HG02973 (cell line): ENCODE measurements at regions not wholly inside any gene's neighbourhood (a gene's known extent, or its start where the extent isn't known, plus 50 kb on each side); places are given as distances from the start of the nearest gene placed in this dataset.
A peak's percentile ranks its signal among the peaks of the same experiment; 100 is the strongest.

Experiments used
- ATAC-seq: cut with Tn5 transposase; IDR thresholded peaks from one replicate; pipeline ENCODE4 v1.9.1; 2021; ENCODE audit warnings: moderate library complexity; ENCODE audit not compliant: unreplicated experiment

DNA sequence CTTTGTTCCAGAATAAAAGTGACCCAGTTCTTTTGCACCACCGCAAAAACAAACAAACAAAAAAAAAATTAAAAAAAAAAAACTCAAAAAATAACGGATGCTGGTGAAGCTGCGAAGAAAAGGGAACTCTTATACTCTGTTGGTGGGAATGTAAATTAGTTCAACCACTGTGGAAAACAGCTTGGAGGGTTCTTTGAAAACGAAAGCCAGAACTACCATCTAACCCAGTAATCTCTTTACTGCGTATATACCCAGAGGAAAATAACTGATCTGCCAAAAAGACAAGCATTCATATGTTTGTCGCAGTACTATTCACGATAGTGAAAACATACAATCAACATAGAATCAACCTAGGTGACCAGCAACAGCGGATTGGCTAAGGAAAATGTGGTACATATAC lies 298.9 kb upstream of the CBLB start:
- no peak for ATAC-seq

DNA sequence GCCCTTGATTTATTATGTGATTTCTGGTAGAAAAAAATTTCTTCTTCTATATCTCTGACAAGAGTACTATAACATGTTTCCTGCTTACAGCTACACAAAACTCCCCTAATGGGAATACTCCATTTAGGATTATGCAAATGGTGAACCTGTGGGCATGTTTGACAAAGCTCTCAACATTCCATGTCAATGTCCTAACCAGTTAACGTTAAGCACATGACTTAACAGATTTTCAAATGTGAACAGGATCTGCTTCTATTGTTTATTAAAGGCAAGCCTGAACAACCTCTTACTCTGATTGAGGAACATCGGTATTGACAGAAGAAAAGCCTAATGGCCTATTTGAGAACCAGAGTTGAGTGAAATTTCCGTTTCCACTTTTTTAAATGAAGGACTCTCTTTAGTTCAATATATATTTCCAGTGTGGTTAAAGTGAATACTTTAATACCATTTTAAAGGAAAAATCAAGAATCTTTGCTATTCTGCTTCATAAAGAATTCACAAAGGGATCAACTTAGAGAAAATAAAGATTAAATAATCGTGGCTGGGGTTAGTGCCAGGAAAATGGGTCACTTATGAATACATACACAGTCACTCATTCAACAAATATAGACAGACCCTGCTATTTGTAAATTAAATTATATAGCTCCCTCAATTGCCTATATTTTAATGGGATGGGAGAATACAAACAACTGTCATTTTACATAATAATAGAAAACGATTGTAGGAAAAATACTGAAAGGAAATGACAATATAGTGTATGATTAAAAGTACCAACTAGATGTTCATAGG lies 300.3 kb upstream of the CBLB start:
- no peak for ATAC-seq

DNA sequence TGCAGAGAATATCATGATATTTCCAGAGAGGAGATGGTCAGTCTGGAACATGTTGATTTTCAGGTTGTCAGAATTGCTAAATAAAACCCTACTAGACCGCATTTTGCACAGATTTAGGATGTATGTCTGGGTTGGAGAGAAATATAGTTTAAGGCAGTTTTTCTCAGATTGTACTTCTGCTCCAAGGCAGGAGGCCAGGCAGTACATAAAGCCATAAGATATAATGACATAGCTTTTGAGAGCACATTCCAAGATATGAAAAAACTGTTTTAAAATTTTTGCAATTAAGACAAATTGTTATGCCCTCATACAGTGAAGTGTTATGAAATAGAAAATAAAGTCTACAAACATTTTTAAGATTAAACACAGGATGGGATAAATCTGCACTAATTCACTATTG lies 301.8 kb upstream of the CBLB start:
- no peak for ATAC-seq

DNA sequence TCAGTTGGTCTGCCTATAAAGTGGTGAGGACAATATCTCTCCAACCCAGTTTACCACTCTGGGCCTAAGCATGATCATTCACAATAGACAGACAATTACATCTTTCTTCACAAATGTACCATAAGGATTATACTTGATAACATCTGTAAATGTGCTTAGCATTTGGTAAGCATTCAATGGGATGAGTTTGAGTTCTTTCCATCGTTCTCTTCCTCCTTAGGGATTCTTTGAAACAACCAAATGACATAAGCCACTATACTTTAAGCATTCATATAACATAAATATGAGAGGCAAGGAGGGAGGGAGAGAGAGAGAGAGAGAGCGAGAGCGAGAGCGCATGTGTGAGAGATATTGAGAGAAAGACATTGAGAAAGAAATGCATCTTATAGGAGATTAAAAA lies 303.3 kb upstream of the CBLB start:
- ATAC-seq, result no peak

- ATAC-seq, result peak; percentile 56
These were observed 304.0 kb upstream of the CBLB start for GRCh38 chr3:106172780-106173179.

DNA sequence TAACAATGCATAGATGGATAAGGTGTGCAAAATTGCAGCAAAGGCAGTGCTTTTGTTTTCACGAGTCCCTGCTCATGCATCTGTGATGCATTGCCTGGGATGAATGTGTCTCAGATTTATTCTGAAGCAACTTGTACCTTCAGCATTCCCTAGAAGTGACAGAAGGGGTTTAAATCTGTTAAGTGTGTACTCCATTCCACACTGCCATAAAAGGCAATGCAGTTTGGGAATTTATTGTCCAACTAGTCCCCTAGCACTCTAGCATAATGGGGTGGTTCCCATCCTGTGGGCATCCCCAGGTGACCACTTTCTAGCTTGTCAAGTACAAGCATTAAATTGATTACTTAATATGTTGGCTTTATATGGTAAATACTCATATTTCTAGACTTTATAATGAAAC lies 306.5 kb upstream of the CBLB start:
- ATAC-seq, result no peak

DNA sequence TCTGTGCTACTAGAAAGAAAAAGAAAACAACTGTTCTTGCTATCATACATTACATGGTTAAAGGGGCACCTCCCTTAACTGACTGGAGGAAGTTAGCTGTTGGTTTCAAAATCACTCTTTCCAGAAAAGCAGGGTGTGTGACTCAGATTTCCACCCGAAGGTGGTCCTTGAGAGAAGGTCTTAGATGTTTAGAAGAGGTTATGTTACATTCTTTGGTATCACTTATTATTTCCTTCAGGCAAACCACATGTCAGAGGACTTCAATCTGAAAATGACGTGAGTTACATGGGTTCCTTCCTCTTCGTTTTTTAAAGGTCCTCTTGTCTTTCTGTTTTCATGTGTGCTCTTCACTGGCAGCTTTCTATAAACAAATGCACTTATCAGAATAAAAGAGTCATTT lies 307.9 kb upstream of the CBLB start:
- ATAC-seq, result peak; percentile 79

GRCh38 chr3:106182950-106183511 lies 314.2 kb upstream of the CBLB start:
- no peak for ATAC-seq

- ATAC-seq, result peak; percentile 40
These were observed 315.1 kb upstream of the CBLB start for GRCh38 chr3:106183762-106184391.

GRCh38 chr3:106184540-106185457 lies 316.0 kb upstream of the CBLB start:
- peak; percentile 89 for ATAC-seq

DNA sequence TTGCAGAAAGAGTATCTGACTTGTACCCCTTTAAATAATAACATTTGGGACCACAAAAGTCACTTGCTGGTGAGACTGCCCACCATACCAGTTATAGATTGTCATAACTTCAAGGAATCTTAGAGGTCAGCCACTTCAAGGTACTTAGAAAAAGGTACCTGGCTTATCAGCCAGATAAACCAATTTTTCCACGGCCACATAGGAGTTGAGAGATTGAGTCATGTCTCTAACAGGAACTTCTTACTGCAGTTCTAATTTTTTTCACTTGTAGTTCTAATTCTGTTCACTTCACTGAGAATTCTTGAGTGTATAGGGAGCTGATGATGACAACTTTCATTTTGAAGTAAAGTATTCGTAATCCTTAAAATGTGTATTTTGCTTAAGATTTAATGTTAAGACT lies 317.1 kb upstream of the CBLB start:
- ATAC-seq, result no peak

DNA sequence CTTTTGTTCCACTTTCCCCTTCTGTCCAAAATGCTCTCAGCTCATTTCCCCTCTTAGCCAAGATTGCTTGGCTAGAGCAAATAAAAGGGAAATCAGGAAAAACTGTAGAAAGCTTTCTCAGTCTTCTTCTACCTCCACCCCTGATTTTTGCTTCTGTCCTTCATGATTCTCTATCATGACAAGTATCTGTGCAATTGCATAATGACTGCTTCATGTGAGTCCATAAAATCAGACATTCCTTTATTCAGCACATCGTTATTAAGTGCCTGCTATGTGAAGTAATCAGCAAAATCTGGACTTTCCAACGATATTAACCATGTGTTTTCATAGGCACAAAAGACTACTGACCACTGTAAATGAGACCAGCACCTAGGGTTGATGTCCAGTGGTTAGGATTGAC lies 321.5 kb upstream of the CBLB start:
- ATAC-seq, result no peak

- ATAC-seq, result no peak
These were observed 322.4 kb upstream of the CBLB start for GRCh38 chr3:106191211-106191610.

- ATAC-seq, result no peak
These were observed 323.1 kb upstream of the CBLB start for GRCh38 chr3:106191913-106192312.

GRCh38 chr3:106193876-106194275 lies 325.1 kb upstream of the CBLB start:
- no peak for ATAC-seq

DNA sequence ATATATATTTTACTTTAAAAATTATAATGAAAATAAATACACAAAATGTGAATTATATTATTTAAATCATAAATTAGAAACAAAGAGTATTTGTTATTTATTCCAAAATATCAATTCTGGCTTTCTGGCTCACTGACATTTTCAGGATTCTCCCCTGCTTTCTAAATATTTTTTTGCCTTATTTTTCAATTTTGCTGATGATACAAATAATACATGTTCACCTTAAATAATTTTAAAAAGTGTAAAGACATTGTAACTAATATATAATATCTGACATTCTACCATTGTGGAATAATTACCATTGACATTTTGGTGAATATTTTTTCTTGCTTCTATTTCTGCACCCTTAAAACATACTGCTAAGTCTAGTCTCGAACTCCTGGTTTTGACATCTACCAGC lies 325.9 kb upstream of the CBLB start:
- no peak for ATAC-seq

GRCh38 chr3:106197532-106198194 lies 328.9 kb upstream of the CBLB start:
- ATAC-seq, result no peak

DNA sequence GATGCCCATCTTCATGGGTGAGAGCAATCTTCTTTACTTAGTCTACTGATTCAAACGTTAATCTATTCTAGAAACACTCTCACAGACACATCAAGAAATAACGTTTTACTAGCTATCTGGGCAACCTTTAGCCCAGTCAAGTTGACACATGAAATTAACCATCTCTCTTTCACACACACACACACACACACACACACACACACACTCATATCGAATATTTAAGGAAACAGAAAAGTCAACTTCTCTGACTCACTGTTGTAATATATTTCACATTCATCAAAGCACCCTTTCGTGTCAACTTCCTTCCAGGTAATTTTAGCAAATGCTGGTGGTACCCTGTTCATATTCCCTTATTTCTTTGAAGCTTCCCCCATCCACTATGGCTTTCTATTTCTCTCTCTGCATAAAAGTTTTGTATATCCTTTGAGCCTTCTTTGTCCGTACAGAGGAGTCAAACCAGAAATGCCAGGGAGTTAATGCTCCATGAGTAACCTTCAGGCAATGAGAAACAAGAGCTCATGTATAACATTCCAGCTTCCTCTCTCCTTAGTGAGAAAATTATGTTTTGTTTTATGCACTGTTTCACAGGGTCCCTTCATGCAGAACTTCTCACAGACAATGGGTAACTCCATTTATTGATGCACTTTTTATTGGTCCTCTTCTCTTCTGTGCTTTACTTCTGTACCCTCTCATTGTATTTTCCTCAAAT lies 335.5 kb upstream of the CBLB start:
- ATAC-seq, result no peak

- peak; percentile 82 for ATAC-seq
These were observed 337.3 kb upstream of the CBLB start for GRCh38 chr3:106206146-106206545.

- ATAC-seq, result no peak
These were observed 337.8 kb upstream of the CBLB start for GRCh38 chr3:106206613-106207012.
